WTC11 (cell line): ENCODE measurements at regions not wholly inside any gene's neighbourhood (a gene's known extent, or its start where the extent isn't known, plus 50 kb on each side); places are given as distances from the start of the nearest gene placed in this dataset.

Experiments
- ATAC-seq: fragments of 200-7000 bp; cut with Tn5 transposase; 2 replicates; pipeline ENCODE4 v1.10.0; 2021; ENCODE audit warnings: mild to moderate bottlenecking, moderate library complexity
- CTCF ChIA-PET: fragments of 300-600 bp; sonication (Branson Sonifier 250); formaldehyde crosslinking; loops from one replicate; lab custom pipeline; 2021; ENCODE audit warnings: antibody characterized with exemption; lab: Charles Lee
- POLR2A ChIA-PET: fragments of 350-600 bp; sonication (Branson Sonifier 250); formaldehyde crosslinking; loops from one replicate; lab custom pipeline; 2021; ENCODE audit warnings: antibody characterized with exemption; lab: Charles Lee
- DNase-seq: peaks from one replicate; pipeline ENCODE4 v3.0.0; 2021; ENCODE audit warnings: low spot score
- H3K27ac Mint-ChIP-seq: 2 replicates; pipeline ENCODE4 v1.8.0; 2021; ENCODE audit warnings: mixed read lengths
- H3K27me3 Mint-ChIP-seq: 2 replicates; pipeline ENCODE4 v1.8.0; 2021; ENCODE audit warnings: low read depth, mild to moderate bottlenecking, moderate library complexity, mixed read lengths
- H3K36me3 Mint-ChIP-seq: 2 replicates; pipeline ENCODE4 v1.8.0; 2021; ENCODE audit warnings: mixed read lengths
- H3K4me1 Mint-ChIP-seq: 2 replicates; pipeline ENCODE4 v1.8.0; 2022; ENCODE audit warnings: mixed read lengths
- H3K4me3 Mint-ChIP-seq: 2 replicates; pipeline ENCODE4 v1.8.0; 2021; ENCODE audit warnings: mild to moderate bottlenecking, moderate library complexity, mixed read lengths
- H3K9me3 Mint-ChIP-seq: 2 replicates; pipeline ENCODE4 v1.8.0; 2021; ENCODE audit warnings: mixed read lengths
- ARID4B ChIP-seq: sonication (generic); formaldehyde crosslinking; IDR thresholded peaks from 2 replicates; pipeline ENCODE4 v1.8.0; 2023; ENCODE audit warnings: missing genetic modification reagents, mild to moderate bottlenecking, borderline replicate concordance
- ATF2 ChIP-seq: sonication (generic); formaldehyde crosslinking; IDR thresholded peaks from 2 replicates; pipeline ENCODE4 v1.8.1; 2022; ENCODE audit warnings: low read depth, missing genetic modification reagents, borderline replicate concordance
- CBFB ChIP-seq: sonication (generic); formaldehyde crosslinking; IDR thresholded peaks from 2 replicates; pipeline ENCODE4 v1.8.1; 2022; ENCODE audit warnings: mild to moderate bottlenecking, low read depth, missing genetic modification reagents
- FOXJ3 ChIP-seq: sonication (generic); formaldehyde crosslinking; IDR thresholded peaks from 2 replicates; pipeline ENCODE4 v1.9.0; 2021; ENCODE audit warnings: missing genetic modification reagents, mild to moderate bottlenecking, borderline replicate concordance
- GRHL2 ChIP-seq: fragments of 250-450 bp; sonication (Bioruptor Pico); IDR thresholded peaks from 2 replicates; pipeline ENCODE4 v1.8.0; 2022; ENCODE audit warnings: mild to moderate bottlenecking, moderate library complexity; ENCODE audit not compliant: insufficient replicate concordance, severe bottlenecking
- IRF2 ChIP-seq: sonication (generic); formaldehyde crosslinking; IDR thresholded peaks from 2 replicates; pipeline ENCODE4 v1.8.0; 2022; ENCODE audit warnings: low read depth, missing genetic modification reagents, borderline replicate concordance
- KAT7 ChIP-seq: sonication (generic); formaldehyde crosslinking; IDR thresholded peaks from 2 replicates; pipeline ENCODE4 v1.8.1; 2023; ENCODE audit warnings: missing genetic modification reagents, mild to moderate bottlenecking, borderline replicate concordance
- MXD4 ChIP-seq: fragments of 250-450 bp; sonication (Bioruptor Pico); IDR thresholded peaks from 2 replicates; pipeline ENCODE4 v1.8.0; 2021; ENCODE audit warnings: mild to moderate bottlenecking, moderate library complexity, borderline replicate concordance
- RELA ChIP-seq: sonication (generic); formaldehyde crosslinking; IDR thresholded peaks from 2 replicates; pipeline ENCODE4 v1.8.1; 2022; ENCODE audit warnings: missing genetic modification reagents, mild to moderate bottlenecking, borderline replicate concordance
- SMAD3 ChIP-seq: sonication (generic); formaldehyde crosslinking; IDR thresholded peaks from 2 replicates; pipeline ENCODE4 v1.8.0; 2022; ENCODE audit warnings: missing genetic modification reagents, mild to moderate bottlenecking, borderline replicate concordance
- SMAD4 ChIP-seq: sonication (generic); formaldehyde crosslinking; IDR thresholded peaks from 2 replicates; pipeline ENCODE4 v1.8.0; 2022; ENCODE audit warnings: mild to moderate bottlenecking, missing genetic modification reagents
- TCF7 ChIP-seq: sonication (generic); formaldehyde crosslinking; IDR thresholded peaks from 2 replicates; pipeline ENCODE4 v1.8.0; 2022; ENCODE audit warnings: mild to moderate bottlenecking, low read depth, missing genetic modification reagents, moderate library complexity
- TP53 ChIP-seq: sonication (generic); formaldehyde crosslinking; IDR thresholded peaks from 2 replicates; pipeline ENCODE4 v1.8.1; 2023; ENCODE audit warnings: mild to moderate bottlenecking, missing genetic modification reagents
- ZNF138 ChIP-seq: sonication (generic); formaldehyde crosslinking; conservative IDR thresholded peaks from 2 replicates; pipeline ENCODE4 v1.8.1; 2022; ENCODE audit warnings: mild to moderate bottlenecking, moderate library complexity, missing genetic modification reagents
- ZNF263 ChIP-seq: sonication (generic); formaldehyde crosslinking; IDR thresholded peaks from 2 replicates; pipeline ENCODE4 v1.8.1; 2022; ENCODE audit warnings: low read depth, mild to moderate bottlenecking, moderate library complexity, missing genetic modification reagents
- ZNF512 ChIP-seq: sonication (generic); formaldehyde crosslinking; IDR thresholded peaks from 2 replicates; pipeline ENCODE4 v1.8.1; 2022; ENCODE audit warnings: missing genetic modification reagents, borderline replicate concordance
- TF ChIP-seq, protein P1 (sequence below): sonication (generic); formaldehyde crosslinking; IDR thresholded peaks from 2 replicates; pipeline ENCODE4 v1.8.1; 2022; ENCODE audit warnings: mild to moderate bottlenecking, moderate library complexity, missing genetic modification reagents
- TF ChIP-seq, protein P2 (sequence below): sonication (generic); formaldehyde crosslinking; conservative IDR thresholded peaks from 2 replicates; pipeline ENCODE4 v1.8.1; 2022; ENCODE audit warnings: mild to moderate bottlenecking, missing genetic modification reagents
- TF ChIP-seq, protein P3 (sequence below): sonication (generic); formaldehyde crosslinking; IDR thresholded peaks from 2 replicates; pipeline ENCODE4 v1.8.0; 2022; ENCODE audit warnings: mild to moderate bottlenecking, missing genetic modification reagents

DNA sequence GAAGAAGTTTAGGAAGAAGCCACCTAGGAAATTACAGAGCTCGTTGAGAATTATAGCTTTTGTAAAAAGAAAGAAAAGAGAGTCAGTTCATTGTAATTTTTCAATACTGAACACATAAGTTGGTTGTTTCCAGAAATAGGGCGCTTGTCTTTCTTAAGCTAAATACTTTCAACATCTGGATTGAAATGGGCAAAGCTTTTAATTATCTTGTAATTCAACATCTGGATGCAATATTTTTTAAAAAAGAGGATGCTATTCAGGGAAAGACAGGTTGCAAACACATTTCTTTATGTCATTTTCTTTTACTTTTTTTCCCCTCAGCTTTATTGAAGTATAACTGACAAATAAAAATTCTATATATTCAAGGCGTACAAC lies 100.7 kb upstream of the TRPC7 start (continued):
- TF ChIP-seq, protein P1, sequence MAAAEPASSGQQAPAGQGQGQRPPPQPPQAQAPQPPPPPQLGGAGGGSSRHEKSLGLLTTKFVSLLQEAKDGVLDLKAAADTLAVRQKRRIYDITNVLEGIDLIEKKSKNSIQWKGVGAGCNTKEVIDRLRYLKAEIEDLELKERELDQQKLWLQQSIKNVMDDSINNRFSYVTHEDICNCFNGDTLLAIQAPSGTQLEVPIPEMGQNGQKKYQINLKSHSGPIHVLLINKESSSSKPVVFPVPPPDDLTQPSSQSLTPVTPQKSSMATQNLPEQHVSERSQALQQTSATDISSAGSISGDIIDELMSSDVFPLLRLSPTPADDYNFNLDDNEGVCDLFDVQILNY (CRISPR knock-in tag) = no peak
- TF ChIP-seq SMAD4 (no peak), TP53 (CRISPR knock-in tag) (no peak), CBFB (CRISPR knock-in tag) (no peak), MXD4 (CRISPR knock-in tag) (no peak), RELA (CRISPR knock-in tag) (no peak)
- TF ChIP-seq, all 79 proteins: peak for 0

DNA sequence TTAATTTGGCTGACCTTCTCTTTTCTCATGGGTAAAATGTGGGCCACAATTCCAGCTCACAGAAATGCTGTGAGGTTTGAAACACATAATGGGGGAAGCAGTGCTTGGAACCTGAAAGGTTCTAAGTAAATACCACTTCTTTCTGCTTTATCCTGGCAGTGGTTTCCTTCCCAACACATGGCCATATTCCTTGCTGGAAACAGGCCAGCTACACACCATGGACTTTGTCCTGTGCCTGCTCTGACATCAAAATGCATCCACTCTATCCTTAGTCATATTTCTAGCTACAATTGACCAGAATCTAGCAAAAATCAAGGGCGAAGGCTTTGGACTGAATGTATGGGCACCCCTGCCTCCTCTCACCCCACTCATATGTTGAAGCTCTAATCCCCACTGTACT lies 93.1 kb upstream of the TRPC7 start:
- Mint-ChIP-seq H3K4me3 (no peak overlapping the region), H3K4me1 (peaks cover 7% of the 10 kb centered on the region), H3K27me3 (peaks cover 3% of the 10 kb centered on the region), H3K36me3 (no peaks in the 10 kb centered on the region), H3K9me3 (no peaks in the 10 kb centered on the region), H3K27ac (no peak overlapping the region)
- no peak for ATAC-seq
- POLR2A ChIA-PET = no interaction called here
- no peak for DNase-seq
- TF ChIP-seq TP53 (CRISPR knock-in tag) (no peak), ATF2 (CRISPR knock-in tag) (no peak), SMAD4 (no peak), SMAD3 (CRISPR knock-in tag) (no peak), TCF7 (no peak), FOXJ3 (no peak), ZNF138 (CRISPR knock-in tag) (no peak), IRF2 (CRISPR knock-in tag) (no peak)
- TF ChIP-seq, protein P2, sequence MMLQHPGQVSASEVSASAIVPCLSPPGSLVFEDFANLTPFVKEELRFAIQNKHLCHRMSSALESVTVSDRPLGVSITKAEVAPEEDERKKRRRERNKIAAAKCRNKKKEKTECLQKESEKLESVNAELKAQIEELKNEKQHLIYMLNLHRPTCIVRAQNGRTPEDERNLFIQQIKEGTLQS = no peak
- CTCF ChIA-PET = no interaction called here

DNA sequence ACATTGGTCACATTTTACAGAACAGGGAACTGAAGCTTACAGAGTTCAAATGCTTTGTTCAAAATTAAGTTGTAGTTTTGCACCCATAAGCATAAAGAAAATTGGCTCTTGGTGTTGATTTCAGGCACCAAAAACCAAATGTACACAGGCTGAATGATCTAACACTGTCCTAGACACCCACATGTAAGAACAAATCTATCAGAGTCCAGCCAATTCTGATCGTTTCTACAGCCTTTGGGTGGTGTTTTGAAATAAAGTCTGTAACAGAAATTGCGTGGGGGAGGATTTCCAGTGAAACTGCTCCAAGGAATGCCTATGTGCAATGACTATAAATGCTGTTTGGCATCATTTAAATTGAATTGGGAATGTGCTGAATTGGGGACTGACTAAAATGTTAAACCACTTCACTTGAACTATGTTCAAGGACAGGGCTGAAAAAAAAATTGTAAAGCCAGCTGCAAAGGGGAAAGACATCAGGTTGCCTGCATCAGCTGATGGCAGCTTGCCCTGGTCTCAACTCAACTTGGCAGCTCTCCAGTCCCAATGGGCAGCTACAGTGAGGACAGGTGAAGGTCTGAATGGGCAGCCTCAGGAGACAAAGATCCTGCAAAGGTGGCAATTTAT lies 92.2 kb upstream of the TRPC7 start:
- DNase-seq (no peak), ATAC-seq (no peak)
- H3K9me3 Mint-ChIP-seq = no peaks in the 10 kb centered on the region
- TF ChIP-seq ARID4B (CRISPR knock-in tag) (no peak), GRHL2 (CRISPR knock-in tag) (no peak), KAT7 (CRISPR knock-in tag) (no peak), ZNF263 (CRISPR knock-in tag) (no peak), ZNF512 (CRISPR knock-in tag) (no peak)
- TF ChIP-seq, protein P3, sequence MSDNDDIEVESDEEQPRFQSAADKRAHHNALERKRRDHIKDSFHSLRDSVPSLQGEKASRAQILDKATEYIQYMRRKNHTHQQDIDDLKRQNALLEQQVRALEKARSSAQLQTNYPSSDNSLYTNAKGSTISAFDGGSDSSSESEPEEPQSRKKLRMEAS (CRISPR knock-in tag) = no peak
- TF ChIP-seq, all 79 proteins: peak for 0
- H3K27me3 Mint-ChIP-seq = peaks cover 3% of the 10 kb centered on the region
- POLR2A ChIA-PET = no interaction called here
- H3K4me1 Mint-ChIP-seq = peaks cover 7% of the 10 kb centered on the region
- no peak overlapping the region for H3K27ac Mint-ChIP-seq
- H3K36me3 Mint-ChIP-seq = no peaks in the 10 kb centered on the region
- CTCF ChIA-PET = no interaction called here
- no peak overlapping the region for H3K4me3 Mint-ChIP-seq
